NCI-H345 treated with DMSO at 0.1 percent for 48 hours (cell line): ENCODE measurements at regions not wholly inside any gene's neighbourhood (a gene's known extent, or its start where the extent isn't known, plus 50 kb on each side); places are given as distances from the start of the nearest gene placed in this dataset.

Source experiments
- DNase-seq: peaks from one replicate; lab custom pipeline; 2025; ENCODE audit not compliant: unreplicated experiment; lab: John Stamatoyannopoulos, UW

DNA sequence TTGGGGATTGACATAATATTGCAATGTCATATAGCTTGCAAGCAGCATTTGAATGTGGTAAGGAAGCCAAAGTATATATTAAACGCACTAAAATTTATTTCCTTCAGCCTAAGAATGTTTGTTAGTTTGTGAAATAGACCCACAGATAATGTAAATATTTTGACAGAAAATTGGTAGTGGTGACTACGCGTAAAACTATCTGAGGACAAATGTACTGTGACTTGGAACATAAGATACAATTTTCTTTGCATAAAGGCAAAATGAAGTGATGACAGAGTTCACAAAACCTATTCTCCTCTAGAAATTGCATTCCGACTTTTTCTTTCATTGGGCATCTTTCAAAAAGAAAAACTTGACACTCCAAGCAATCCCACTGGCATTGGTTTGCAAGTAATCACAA, 411.1 kb upstream of the LRATD1 start:
- DNase-seq: no peak

DNA sequence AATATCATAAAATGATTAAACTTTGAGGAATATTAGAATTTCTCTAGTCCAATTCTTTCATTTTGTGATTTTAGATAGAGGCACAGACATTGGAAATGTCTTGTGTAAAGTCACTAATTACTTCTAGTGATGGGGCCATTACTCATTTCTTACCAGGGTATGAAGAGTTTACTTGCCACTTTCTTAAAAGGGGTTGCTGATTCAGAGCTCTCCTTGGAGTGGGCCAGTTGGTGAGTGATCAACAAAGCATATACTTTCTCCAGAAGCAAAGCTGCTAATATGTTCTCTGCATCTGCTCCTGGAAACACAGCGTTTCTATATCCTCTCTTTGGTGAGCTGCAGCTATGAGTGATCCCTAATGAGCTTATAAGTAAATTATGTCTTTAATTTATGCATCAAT, 408.9 kb upstream of the LRATD1 start:
- no peak for DNase-seq

DNA sequence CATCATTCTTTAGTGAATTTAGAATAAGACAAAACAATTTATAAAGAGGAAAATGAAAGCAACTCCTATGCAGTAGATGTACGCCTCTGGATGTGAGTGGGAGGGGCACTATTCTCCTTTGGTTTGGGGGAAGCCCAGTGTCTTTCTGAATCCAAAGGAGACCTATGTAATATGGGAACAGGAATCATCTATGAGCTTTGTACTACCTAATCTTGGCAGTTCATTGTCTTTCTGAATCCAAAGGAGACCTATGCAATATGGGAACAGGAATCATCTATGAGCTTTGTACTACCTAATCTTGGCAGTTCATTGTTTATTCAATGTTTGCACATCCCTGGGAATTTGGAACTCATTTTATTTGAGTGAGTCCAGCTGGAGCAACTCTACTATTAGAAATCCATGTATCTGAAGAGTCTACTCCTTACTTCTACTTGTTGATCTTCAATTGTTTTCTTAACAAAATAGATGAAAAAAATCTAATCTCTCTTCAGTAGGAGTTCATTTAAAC, 401.1 kb upstream of the LRATD1 start:
- DNase-seq: no peak

DNA sequence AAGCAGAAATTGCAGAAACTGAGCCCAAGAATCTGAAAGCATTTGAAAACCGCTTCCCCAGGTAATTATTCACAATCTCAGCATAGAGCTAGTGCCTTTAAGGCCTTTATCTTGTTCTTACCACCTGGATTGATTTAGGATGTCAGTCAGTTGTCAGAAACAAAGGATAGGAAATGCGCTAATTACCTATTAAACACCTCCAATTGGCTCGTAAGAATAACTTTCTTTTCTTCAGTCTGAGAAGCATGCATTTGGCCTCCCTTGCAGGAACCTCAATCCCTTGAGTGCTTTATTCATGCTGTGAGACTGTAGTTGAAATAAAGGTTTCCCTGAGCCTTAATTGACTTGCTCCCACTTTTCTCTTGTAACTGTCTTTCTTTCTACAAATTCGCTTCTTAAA, 400.3 kb upstream of the LRATD1 start:
- DNase-seq: no peak

DNA sequence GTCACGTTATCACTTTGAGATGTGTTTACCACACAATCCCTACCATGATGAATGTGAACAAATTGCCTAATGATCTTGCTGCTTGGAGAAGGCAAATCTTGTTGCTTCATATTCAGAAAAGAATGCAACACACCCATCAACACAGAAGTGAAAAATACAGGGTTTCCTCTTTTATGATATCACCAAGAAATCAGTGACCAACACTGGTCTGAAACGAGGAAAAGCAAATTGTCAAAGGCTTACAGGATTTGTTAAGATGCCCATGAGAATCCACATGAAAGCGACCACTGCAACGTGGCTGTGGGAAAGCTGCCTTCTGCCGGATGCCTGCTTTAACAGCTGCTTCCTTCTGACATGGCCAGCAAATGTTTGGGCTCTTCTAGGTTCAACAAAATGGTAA, 397.6 kb upstream of the LRATD1 start:
- DNase-seq: no peak

DNA sequence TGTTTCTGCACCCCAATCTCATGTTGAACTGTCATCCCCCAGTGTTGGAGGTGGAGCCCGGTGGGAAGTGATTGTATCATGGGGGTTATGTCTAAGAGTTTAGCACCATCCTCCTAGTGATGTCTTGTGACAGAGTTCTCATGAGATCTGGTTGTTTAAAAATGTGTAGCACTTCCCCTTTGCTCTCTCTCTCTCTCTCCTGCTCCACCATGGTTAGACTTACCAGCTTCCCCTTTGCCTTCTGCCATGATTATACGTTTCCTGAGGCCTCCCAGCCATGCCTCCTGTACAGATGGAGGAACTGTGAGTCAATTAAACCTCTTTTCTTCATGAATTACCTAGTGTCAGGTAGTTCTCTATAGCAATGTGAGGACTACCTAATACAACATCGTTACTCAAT, 396.9 kb upstream of the LRATD1 start:
- DNase-seq: no peak

DNA sequence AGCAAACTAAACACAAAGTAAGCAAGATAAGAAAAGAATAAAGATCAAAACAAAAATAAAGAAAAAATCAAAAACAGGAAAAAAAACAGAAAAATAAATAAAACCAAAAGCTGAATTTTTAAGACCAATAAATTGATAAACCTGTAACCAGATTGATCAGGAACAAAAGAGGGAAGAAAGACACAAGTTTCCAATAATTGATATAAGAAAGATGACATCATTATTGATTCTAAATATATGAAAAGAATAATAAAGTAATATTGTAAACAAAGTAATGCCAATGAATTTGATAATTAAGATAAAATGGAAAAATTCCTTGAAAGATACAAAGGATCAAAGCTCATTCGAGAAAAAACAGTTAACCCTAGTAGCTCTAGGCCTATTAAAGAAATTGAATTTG, 394.6 kb upstream of the LRATD1 start:
- DNase-seq: no peak

DNA sequence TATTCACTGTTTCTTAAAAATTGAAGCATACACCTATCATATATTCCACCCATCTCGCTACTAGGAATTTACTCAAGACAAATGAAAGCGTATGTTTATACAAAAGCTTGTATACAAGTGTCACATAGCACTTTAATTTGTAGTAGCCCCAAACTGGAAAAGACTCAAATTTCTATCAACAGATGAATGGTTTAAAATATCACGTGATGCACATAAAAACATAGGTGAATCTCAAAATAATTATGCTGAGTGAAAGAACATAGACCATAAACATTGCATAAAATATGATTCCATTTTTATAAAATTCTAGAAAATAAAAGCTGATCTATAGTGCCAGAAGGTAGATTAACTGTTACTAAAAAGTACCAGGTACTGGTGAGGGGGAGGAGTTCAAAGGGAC, 392.9 kb upstream of the LRATD1 start:
- DNase-seq: no peak

DNA sequence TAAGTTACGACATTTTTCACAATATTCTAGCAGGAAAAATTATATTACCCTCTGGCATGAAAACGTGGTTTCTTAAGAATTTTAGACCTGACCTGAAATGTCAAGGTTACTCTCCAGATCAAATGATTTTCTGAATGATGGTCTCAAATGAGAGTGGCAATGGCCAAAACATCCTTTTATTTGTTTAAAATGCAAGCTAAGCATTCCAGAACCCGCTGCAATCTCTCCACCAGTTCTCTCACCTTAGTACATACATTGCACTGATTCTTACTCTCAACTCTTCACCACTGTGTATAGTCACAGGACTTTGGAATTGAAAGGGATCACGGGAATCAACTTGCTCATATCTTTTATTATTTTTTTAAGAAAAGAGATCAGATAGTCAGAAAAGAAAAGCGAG, 391.6 kb upstream of the LRATD1 start:
- no peak for DNase-seq

DNA sequence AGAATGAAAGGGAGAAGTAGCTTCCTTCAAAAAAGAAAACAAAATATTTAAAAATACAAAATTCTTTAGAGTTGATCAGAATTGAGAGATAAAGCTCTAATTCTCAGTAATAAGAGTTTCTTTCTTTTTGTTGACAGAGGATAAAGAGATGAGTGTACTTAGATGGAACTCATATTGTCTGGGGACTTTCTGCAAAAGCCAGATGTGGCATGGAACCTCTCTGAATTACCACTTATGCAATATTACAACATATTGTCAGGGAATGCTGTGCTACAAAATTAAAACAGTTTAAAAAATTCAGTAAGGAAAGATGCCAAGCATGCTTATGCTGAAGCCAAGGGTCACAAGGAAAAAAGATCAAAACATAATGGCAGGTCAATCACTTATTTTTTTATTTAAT, 386.6 kb upstream of the LRATD1 start:
- DNase-seq: no peak

DNA sequence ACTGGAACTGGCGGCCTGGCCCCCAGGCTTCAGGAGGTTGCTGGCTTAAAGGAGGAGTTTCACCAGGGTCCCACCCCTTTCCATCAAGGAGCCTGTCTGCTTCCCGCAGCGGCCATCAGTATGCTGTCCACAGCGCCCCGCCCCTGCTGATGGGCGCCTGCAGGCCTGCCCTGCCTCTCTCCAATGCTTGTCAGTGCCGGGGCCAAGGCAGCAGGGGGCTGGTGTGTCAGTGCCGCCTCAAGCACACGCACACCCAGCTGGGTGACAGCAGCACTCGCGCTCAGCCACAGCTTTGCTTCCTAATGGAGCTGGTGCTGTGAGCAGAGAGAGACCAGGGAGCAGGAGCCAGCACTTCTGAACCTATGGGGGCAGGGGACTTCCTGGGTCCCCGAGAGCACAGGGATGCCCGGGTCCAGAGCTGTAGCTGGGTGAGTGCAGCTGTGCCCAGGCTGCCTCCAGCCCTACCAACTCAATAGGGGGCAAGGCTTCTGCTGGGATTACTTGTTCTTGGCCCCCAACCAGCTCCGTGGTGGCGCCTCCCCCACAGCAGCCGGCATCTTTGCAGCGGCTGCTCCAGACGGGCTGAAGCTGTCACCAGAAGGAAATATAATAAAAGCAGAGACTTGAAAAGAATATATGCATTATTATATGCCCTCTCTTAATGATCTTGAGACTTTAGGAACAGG, 377.2 kb upstream of the LRATD1 start:
- no peak for DNase-seq

DNA sequence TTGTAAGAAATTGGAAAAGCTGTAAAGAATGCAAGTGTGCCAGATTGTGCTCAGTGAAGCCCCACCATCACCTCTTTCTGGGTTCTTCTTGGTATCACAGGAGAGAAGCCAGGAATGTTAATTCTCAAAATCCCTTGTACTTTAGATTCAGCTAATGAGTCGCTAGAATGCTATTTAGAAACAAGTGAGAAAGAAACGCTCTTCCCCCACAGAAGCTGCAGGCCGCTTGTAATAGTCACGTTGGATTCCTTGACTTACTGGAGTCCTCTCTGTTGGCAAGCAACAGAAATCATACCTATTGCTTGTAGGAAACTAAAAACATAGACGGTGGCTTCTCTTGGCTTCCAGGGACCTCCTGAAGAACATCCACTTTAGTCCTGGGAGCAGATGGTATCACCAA, 375.6 kb upstream of the LRATD1 start:
- DNase-seq: no peak

DNA sequence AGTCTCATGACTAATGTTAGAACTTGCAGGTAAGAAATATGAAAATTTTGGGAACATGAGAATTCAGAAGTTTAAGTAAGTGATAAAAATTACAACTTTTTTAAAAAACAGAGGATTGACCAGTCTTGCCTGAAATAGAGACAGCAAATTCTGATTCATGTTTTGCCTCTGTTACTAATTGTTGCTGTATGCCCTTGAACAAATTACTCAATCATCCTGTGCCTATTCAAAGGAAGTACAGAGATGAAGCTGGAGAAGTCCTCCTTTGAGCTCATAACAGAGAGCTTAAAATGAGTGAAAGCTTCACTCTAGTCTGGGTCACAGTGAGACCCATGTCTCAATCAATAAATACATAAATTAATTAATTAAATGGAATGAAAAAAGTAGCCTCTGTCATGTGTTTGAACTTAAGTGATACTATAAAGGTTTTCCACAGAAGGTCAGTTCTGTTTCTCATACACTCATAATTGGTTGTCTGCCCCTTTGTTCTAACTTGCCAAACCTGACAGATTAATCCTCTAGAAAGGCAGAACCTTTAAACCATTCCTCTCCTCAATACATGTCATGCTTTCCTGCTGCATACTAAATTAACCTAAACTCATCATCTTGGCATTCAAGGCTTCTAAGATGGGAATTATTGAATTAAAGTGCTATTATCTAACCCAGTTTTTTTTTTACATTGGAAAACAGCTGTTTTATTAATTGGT, 374.6 kb upstream of the LRATD1 start:
- DNase-seq: no peak

DNA sequence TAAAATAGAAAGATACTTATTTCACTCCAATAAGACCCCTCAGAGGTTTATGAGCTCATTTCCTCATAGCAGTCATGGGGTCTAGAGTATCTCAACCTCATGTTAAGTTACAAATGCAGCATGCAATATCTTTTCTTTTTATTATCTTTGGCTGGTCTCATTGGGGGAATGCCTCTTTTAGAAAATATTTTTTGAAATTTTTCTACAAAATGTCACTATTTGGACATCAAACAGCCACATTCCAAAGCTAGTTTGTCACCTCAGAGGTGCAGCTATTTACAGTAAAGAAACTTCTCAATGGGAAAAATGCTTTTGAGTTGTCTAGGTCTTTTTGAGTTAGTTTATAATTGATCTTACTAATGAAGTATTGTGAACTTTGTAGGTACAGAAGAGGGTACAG, 370.7 kb upstream of the LRATD1 start:
- no peak for DNase-seq

DNA sequence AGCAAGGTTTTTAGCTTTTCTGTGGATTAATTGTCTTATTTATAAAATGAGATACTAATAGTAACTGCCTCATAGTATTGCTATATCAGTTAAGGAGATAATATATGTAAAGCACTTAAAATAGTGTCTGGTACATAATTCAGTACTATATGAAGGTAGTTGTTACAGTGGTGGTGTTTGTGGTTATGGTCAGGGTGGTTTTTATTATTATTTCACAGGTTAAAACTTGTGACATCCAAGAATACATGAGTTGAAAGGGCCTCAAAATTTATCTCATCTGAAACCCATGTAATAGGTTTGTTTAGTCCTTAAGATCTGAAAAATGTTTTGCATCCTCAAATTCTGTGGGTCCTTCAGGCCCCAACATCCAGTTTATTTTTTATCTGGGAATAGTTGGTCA, 369.5 kb upstream of the LRATD1 start:
- no peak for DNase-seq

DNA sequence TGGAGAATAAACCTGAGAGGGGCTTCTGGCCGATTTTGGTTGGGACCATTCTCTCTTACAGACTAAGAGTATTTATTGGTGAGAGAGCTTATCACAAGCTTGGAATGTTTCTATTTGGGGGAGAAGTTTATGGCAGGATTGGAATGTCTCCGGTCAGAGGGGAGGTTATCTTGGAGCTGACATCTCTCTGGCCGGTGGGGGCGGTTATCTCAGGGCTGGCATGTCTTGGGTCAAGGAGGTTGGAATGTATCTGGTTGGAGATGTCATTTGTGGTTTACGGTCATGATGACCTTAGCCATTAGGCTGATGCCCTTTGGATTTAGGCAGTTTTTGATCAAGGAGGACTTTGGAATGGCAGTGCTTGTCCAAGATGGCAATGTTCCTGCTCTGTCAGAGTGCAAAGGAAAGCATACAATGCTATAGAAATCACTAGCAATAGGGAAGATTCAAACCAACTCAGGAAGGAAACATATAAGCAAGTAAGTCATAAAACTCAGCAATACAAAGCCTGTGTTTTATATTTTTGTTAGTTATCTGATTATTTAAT, 362.4 kb upstream of the LRATD1 start:
- DNase-seq: no peak

DNA sequence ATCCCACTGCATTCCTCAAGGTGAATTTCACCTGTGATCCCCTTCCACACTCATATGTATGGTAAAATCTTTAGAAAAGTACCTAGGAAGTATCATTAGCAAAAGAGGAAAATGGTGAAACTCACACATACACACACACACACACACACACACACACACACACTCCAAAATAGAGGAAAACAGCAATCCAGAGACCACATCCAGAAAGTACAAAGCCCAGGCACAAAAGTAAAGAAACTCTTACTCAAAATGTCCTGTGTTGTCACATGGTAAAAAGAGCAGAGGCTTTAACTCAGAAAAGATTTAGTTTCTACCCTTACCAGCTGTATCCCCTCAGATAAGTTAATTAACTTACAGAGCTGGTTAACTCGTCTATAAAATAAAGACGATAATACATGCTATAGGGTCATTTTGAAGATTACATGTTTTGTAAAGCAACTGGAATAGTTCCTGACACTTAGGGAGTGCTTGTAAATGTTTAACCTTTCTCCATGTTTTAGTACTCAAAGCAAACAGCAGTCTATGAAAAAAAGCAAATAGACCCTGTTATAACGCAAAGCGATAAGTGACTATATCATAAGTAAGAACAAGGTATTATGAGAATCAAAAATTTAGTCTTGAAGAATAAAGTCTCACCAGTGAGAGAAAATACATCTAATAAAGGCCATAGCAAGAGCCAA, 360.0 kb upstream of the LRATD1 start:
- no peak for DNase-seq

DNA sequence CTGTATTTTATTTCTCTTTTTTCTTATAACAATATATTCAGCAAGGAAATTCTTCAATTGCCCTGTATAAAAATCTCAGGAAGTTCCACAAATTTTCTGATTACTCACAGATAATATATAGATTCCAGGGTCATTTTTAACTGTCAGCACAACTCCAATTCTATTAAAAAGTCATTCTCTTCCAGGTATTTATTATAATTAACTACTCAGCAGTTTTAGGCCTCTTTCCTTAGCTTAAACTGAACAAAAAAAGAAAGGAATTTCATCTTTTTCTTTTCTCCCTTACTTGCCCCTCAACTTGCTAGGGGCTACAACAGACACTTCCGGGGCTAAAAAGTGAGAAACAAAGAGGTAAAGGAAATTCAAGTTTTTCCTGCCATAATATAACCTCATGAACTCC, 358.9 kb upstream of the LRATD1 start:
- no peak for DNase-seq

DNA sequence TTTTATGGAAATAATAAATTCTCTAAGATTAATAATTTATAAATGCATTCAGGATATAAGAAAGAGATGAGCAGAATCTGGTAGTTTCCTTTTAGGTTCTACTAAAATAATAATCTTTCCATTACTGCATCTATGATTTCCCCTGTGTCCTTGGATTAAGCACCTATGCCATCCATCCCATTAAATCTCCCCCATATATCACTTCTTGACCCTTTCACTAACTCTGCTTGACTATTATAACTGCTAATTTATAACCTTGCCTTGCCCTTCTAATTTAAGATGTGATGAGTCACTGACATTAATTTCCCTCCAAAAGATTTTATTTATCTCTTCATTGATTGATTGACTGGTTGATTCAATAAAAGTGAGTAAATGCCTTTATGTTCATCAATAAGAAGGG, 348.3 kb upstream of the LRATD1 start:
- DNase-seq: no peak

DNA sequence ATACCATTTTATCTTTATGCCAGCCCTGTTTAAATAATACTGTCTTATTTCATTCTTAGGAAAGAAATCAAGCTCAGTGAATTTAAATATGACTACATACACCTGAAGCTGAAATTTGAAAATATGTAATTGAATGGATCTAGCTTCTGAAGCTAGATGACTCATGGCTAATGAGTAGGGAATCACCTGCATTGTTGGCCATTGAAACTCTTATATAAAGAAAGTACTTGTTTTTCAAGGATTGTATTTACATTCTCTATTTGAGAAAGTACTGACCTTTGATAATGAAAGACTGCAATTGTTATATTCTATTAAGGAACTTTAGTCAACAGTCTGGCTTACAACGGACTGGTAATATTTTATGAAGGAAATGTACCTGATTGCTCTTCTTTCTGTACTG, 346.7 kb upstream of the LRATD1 start:
- DNase-seq: no peak

DNA sequence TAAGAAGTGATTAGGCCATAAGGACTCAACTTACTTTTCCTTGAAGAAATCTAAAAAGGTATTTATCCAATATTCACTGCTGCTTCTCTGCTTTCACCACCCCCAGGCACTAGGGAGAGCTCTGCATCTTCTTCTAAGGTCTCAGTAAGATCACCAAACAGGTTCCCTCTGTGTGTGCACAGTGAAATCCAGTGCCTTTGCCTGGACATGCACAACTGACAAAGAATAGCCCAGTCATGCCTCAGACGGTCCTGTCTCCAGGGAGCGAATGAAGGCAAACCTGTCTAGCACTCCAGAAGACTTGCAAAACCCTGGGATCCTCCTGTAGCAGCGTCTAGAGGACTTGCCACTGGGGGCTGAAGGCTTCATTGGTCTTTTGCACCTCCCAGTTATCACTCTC, 344.5 kb upstream of the LRATD1 start:
- peak; percentile 98 for DNase-seq

DNA sequence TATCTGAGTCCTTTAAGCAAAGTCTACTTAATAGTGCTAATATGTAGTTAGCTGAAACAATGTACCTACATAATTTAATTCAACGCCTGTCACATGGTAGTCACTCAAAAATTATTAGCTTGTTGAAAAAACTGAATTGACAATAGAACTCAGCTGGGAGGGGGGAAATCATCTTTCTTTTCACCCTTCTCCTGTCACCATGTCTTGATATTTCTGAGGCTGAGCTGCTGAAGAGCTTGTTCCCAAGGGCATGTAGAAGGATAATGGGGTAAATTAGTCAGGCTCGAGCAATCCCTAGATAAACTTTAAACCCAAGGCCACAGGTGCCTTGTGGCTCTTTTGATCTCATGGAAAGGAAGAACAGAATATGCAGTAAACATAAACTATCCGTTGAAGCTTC, 339.6 kb upstream of the LRATD1 start:
- no peak for DNase-seq
